Kidney glomerular epithelial cell (primary cell): ENCODE measurements at regions not wholly inside any gene's neighbourhood (a gene's known extent, or its start where the extent isn't known, plus 50 kb on each side); places are given as distances from the start of the nearest gene placed in this dataset.

Experiments
- DNase-seq: peaks from one replicate; lab custom pipeline; 2025; lab: John Stamatoyannopoulos, UW

- DNase-seq: no peak
These were observed 50.0 kb upstream of the CLDN5 start for GRCh38 chr22:19574247-19574646.

- DNase-seq: peak; percentile 17
These were observed 52.5 kb upstream of the CLDN5 start for GRCh38 chr22:19576460-19577421.

DNA sequence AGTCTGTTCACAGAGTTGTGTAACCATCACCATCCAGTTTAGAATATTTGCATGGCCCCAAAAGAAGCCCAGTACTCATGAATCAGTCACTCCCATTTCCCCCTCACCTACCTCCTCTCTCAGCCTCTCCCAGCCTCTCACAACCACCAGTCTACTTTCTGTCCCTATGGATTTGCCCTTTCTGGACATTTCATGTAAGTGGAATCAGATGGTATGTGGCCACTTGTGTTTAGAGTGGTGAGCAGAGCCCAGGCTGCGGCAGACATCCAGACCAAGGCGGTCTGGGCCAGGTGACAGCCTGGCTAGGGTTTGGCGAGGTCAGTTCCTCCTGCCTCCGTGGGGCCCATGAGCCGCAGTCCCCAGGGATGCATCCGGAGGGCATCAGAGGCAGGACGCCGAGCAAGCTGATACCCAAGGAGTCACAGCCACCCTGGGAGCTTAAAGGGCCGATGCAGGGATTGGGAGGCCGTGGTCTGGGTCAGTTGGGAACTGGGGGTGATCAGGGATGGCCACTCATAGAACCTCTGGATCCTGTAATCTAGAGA is 53.3 kb upstream of the CLDN5 start:
- no peak for DNase-seq

DNA sequence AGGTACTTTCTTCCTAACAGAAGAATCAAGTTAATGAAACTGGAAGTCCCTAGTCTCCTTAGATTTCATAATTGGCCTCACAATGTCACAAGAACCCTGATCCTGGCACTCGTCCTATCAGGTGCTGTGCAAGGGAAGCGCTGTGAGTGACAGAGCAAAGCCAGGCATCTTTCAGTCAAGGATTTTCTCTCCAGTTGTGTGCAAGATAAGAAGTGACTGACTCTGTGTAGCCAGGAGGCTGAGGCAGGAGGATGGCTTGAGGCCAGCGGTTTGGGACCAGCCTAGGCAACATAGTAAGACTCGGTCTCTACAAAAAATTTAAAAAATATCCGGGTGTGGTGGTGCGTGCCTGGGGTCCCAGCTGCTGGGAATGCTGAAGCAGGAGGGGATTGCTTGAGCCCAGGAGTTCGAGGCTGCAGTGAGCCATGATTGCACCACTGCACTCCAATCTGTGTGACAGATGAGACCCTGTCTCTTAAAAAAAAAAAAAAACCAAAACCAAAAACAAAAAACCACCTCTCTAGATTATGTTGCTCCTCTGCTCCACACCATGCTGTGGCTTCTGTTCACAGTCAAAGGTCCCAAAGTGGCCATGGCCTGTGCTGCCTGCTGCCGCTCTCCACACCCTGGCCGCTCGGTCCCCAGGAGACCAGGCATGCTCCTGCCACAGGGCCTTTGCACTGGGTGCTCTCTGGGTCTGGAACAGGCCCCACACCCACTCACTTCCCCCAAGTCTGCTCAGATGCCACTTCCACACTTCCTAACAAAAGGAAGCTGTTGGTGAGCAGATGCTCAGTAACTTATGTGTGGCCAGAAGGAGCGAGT is 54.2 kb upstream of the CLDN5 start:
- no peak for DNase-seq

- no peak for DNase-seq
These were observed 55.1 kb upstream of the CLDN5 start for GRCh38 chr22:19579115-19579811.

DNA sequence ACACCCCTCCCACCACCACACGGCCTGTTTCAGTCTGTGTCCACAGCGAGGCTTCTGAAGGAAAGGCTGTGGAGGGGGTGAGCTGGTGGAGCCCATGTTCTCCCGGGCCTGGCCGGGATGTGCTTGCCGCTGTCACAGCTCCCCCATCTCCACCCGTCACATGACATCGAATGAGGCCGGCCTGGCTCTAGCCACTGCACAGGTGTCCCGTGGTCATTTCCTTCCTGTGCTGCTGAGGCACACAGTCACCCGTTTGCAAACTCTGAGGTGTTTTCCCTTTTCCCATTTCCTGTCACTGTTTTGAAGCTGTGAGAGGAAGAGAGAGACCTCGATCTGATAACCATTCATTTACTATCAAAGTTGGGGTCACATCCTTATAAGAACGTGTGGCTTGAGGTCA is 55.7 kb upstream of the CLDN5 start:
- DNase-seq: no peak

DNA sequence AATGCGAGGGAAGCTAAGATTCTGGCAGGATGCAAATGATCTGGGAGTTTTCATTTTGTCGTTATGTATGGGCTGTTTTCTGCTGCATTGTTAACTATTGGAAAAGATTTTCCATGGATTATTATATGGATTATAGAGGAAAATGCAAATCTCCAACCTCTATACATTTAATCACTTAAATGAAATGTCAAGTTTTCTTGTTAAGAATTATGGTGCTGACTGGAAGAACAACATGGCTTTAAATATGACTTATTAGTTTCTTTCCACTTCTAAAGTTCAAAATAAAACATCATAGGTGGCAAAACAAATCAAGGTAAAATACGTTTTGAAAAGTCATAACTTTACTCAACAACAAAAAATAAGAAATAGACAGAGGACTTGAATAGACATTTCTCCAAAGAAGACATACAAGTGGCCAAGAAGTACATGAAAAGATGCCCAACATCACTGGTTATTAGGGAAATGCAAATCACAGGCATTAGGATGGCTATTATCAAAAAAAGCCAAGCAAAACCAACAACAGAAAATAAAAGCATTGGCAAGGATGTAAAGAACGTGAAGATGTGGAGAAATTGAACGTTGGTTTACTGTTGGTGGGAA is 56.2 kb upstream of the CLDN5 start:
- no peak for DNase-seq

DNA sequence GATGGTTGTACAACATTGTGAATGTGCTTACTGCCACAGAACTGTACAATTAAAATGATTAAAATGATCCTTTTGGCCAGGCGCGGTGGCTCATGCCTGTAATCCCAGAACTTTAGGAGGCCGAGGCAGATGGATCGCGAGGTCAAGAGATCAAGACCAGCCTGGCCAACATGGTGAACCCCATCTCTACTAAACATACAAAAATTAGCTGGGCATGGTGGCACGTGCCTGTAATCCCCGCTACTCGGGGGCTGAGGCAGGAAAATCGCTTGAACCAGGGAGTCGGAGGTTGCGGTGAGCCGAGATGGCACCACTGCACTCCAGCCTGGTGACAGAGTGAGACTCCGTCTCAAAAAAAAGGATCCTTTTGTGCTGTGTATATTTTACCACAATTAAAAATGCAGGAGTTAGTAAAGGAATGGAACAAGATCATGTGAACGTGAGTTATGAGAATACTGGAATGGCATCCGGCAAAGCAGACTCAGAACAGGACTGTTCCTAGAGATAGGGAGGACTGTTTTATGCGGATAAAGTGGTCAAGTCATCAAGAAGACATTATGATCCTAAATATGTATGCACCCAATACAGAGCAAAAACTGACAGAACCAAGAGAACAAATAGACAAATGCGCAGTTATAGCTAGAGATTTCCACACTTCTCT is 58.0 kb upstream of the CLDN5 start:
- DNase-seq: no peak

GRCh38 chr22:19586922-19587684 is 62.9 kb upstream of the CLDN5 start:
- no peak for DNase-seq

- DNase-seq: no peak
These were observed 66.5 kb upstream of the CLDN5 start for GRCh38 chr22:19590696-19591095.

DNA sequence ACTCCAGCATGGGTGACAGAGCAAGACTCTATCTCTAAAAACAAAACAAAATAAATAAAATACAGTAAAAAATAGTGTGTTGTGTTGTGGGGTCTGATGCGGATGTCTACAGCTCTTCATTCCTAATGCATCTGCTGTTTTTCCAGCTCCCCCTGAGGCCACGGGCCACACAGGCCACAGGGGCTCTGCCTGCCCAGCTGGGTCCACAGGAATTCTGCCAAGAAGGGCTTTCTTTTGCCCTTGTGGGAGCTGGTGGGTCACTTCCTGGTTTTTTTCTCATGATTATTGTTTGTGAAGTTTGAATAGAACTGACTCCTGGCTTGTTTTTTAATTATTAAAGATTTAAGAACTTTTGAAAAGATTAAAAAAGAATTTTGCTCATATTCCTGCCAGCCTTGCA is 67.4 kb upstream of the CLDN5 start:
- DNase-seq: no peak

DNA sequence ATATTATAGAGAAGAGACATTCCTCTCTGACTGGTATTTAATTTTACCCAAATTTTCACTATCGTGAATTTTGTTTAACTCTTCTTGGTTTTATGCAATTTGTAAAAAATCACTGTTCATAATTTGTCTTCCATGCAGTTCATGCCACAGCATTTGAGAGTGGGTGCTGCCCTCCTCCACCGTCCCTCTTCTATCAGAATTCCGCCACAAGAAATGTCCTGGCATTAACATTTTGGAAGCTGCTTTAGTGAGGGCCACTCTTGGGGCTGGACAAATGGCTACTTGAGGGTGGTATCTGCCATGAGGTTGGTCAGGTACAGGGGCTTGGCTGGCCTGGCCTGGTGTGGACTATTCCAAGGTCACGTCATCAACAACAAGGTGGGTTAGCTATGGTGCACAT is 68.3 kb upstream of the CLDN5 start:
- no peak for DNase-seq

DNA sequence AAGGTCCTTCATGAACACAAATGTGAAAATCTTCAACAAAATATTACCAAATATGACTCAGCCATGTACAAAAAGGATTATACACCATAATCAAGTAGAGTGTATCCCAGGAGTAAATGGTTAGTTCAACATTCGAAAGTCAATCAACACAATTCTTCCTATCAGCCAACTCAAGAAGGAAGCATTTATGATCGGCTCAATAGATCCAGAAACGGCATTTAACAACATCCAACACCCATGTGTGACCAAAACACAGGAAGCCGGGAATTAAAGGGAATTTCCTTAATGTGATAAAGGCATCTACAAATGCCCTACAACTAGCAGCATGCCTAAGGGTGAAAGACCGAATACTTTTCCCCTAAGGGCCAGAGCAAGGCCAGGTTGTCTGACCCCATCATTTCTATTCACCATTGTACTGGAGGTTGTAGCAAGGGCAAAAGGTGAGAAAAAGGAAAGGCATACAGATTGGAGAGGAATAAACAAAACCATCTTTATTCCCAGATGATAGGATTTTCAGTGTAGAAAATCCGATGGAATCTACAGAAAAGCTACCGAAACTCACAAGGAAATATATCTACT is 69.9 kb upstream of the CLDN5 start:
- no peak for DNase-seq

GRCh38 chr22:19595532-19595931 is 71.3 kb upstream of the CLDN5 start:
- DNase-seq: no peak

GRCh38 chr22:19596680-19597398 is 72.6 kb upstream of the CLDN5 start:
- no peak for DNase-seq

GRCh38 chr22:19597399-19597735 is 73.2 kb upstream of the CLDN5 start:
- DNase-seq: no peak

DNA sequence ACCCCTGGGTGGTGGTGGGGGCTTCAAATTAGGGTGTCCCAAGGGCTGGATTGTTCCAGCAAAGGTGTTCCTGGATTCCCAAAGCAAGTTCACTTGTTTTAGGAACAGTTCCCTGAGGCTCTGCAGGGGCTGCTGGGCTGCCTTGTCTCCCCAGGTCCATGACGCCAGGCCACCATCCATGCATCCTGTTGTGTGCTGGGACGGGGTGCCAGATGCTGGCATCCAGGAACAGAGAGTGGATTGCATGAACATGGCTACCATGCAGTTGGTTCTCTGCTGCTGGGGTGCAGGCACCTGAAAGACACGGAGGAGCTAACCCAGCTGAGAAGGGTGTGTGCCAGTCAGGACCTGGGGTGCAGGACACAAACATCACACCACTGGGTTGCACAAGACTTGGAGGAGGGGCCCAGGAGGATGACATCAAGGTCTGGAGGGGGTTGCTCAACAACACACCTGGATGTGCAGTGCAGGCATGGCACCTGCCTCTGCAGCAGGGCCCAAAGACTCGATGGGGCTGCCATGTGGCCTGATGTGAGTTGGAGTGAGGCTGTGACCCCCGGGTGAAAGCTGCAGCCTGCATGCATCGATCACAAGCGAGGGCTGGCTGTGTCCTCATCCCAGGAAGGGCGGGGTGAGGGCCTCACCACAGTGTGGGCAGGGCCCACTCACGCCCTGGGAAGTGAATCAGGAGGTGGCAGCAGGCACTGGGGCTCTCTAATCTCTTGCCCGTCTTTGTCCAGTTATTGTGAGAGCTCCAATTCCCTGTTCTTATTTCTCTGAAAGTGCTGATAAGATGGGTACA is 74.0 kb upstream of the CLDN5 start:
- DNase-seq: no peak

GRCh38 chr22:19599004-19599403 is 74.8 kb upstream of the CLDN5 start:
- DNase-seq: no peak
